HepG2 (cell line): ENCODE measurements at regions not wholly inside any gene's neighbourhood (a gene's known extent, or its start where the extent isn't known, plus 50 kb on each side); places are given as distances from the start of the nearest gene placed in this dataset.

Experiments
- HHEX ChIP-seq: IDR thresholded peaks from 2 replicates; pipeline ENCODE4 v1.6.1; 2016; ENCODE audit warnings: control low read depth
- JDP2 ChIP-seq: sonication (generic); formaldehyde crosslinking; IDR thresholded peaks from 2 replicates; pipeline ENCODE4 v1.8.1; 2022; ENCODE audit warnings: missing genetic modification reagents, borderline replicate concordance
- TAF1 ChIP-seq: sonication (generic); formaldehyde crosslinking; IDR thresholded peaks from 2 replicates; pipeline ENCODE4 v1.4.0; 2020; ENCODE audit warnings: missing genetic modification reagents
- ZNF550 ChIP-seq: sonication (generic); formaldehyde crosslinking; IDR thresholded peaks from 2 replicates; pipeline ENCODE4 v1.4.0; 2020; ENCODE audit warnings: mild to moderate bottlenecking, missing genetic modification reagents, borderline replicate concordance
- TF ChIP-seq, protein P1 (sequence below): sonication (generic); formaldehyde crosslinking; IDR thresholded peaks from 2 replicates; pipeline ENCODE4 v1.4.0; 2020; ENCODE audit warnings: low read depth, missing genetic modification reagents
- TF ChIP-seq, protein P2 (sequence below), 2 experiments: fragments of 450-650 bp in 1 of 2; sonication (generic) in 1 of 2; formaldehyde crosslinking in 1 of 2; IDR thresholded peaks; 2 replicates each; pipeline versions ENCODE4 v1.6.1 to v1.8.0; 2016 to 2022; ENCODE audit warnings: antibody characterized with exemption in 1 of 2, mild to moderate bottlenecking in 1 of 2, missing genetic modification reagents in 1 of 2

DNA sequence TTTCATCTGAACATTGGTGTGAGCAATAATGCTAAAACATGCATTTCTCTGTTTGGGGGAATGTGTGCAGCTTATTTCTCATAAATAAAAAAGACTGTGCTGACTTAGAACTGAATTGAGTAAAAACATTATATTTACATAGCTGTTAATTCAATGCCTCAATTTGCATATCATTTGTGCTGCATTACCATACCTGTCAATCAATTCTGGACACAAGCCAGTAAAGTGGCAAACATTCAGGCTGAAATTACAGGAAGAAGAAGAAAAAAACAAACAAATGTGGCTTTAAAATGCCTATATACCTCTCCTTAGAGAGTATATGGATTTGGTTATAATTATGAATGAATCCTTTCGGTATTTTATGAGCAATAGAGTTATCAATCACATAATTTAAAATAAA, 380.1 kb upstream of the GBE1 start (continued):
- TF ChIP-seq, protein P1, sequence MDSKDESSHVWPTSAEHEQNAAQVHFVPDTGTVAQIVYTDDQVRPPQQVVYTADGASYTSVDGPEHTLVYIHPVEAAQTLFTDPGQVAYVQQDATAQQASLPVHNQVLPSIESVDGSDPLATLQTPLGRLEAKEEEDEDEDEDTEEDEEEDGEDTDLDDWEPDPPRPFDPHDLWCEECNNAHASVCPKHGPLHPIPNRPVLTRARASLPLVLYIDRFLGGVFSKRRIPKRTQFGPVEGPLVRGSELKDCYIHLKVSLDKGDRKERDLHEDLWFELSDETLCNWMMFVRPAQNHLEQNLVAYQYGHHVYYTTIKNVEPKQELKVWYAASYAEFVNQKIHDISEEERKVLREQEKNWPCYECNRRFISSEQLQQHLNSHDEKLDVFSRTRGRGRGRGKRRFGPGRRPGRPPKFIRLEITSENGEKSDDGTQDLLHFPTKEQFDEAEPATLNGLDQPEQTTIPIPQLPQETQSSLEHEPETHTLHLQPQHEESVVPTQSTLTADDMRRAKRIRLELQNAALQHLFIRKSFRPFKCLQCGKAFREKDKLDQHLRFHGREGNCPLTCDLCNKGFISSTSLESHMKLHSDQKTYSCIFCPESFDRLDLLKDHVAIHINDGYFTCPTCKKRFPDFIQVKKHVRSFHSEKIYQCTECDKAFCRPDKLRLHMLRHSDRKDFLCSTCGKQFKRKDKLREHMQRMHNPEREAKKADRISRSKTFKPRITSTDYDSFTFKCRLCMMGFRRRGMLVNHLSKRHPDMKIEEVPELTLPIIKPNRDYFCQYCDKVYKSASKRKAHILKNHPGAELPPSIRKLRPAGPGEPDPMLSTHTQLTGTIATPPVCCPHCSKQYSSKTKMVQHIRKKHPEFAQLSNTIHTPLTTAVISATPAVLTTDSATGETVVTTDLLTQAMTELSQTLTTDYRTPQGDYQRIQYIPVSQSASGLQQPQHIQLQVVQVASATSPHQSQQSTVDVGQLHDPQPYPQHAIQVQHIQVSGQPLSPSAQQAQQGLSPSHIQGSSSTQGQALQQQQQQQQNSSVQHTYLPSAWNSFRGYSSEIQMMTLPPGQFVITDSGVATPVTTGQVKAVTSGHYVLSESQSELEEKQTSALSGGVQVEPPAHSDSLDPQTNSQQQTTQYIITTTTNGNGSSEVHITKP (CRISPR knock-in tag): no peak
- TF ChIP-seq TAF1 (CRISPR knock-in tag) (no peak), JDP2 (CRISPR knock-in tag) (no peak), HHEX (no peak), ZNF550 (no peak)
- TF ChIP-seq, protein P2, sequence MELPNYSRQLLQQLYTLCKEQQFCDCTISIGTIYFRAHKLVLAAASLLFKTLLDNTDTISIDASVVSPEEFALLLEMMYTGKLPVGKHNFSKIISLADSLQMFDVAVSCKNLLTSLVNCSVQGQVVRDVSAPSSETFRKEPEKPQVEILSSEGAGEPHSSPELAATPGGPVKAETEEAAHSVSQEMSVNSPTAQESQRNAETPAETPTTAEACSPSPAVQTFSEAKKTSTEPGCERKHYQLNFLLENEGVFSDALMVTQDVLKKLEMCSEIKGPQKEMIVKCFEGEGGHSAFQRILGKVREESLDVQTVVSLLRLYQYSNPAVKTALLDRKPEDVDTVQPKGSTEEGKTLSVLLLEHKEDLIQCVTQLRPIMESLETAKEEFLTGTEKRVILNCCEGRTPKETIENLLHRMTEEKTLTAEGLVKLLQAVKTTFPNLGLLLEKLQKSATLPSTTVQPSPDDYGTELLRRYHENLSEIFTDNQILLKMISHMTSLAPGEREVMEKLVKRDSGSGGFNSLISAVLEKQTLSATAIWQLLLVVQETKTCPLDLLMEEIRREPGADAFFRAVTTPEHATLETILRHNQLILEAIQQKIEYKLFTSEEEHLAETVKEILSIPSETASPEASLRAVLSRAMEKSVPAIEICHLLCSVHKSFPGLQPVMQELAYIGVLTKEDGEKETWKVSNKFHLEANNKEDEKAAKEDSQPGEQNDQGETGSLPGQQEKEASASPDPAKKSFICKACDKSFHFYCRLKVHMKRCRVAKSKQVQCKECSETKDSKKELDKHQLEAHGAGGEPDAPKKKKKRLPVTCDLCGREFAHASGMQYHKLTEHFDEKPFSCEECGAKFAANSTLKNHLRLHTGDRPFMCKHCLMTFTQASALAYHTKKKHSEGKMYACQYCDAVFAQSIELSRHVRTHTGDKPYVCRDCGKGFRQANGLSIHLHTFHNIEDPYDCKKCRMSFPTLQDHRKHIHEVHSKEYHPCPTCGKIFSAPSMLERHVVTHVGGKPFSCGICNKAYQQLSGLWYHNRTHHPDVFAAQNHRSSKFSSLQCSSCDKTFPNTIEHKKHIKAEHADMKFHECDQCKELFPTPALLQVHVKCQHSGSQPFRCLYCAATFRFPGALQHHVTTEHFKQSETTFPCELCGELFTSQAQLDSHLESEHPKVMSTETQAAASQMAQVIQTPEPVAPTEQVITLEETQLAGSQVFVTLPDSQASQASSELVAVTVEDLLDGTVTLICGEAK (IDR thresholded peaks at IDR 0.05): no peak
- TF ChIP-seq, protein P2 (CRISPR knock-in tag; IDR thresholded peaks at IDR 0.05): no peak
